HepG2 (cell line): ENCODE measurements at regions not wholly inside any gene's neighbourhood (a gene's known extent, or its start where the extent isn't known, plus 50 kb on each side); places are given as distances from the start of the nearest gene placed in this dataset.

Source experiments
- ATAC-seq: fragments of 200-7000 bp; cut with Tn5 transposase; 3 replicates; pipeline ENCODE4 v1.9.1; 2020; ENCODE audit warnings: mild to moderate bottlenecking, moderate library complexity
- BruUV-seq: library from RNA; stranded (reverse); fragments of 400-500 nt; replicated peaks from 2 replicates; lab custom pipeline; 2021; lab: Mats Ljungman, UMichigan
- CTCF ChIA-PET: fragments of 300-600 bp; formaldehyde crosslinking; extraction: SDS; loops from one replicate; lab custom pipeline; 2021; ENCODE audit warnings: low total read pairs, inconsistent platforms, low intra/inter-chr PET ratio; lab: Yijun Ruan, JAX
- POLR2A ChIA-PET: fragments of 350-600 bp; sonication (Branson Sonifier 250); formaldehyde crosslinking; loops from one replicate; lab custom pipeline; 2020; ENCODE audit warnings: antibody characterized with exemption, inconsistent platforms; lab: Yijun Ruan, JAX
- DNase-seq: peaks from one replicate; pipeline ENCODE4 v3.0.0-alpha.2; 2015; ENCODE audit warnings: low spot score
- FAIRE-seq: peaks from 3 replicates; lab custom pipeline; 2011; peaks lifted over from hg19 to GRCh38; lab: Jason Lieb, UNC
- H2AFZ ChIP-seq: one replicate; pipeline ENCODE4 v1.6.1; 2011; ENCODE audit warnings: low read length, inconsistent platforms
- H3K27ac ChIP-seq: fragments of 300-600 bp; 3 replicates; pipeline ENCODE4 v1.8.0; 2011; ENCODE audit warnings: mixed run types, mild to moderate bottlenecking, mixed read lengths, low read length, inconsistent platforms; ENCODE audit not compliant: insufficient read depth; ENCODE audit errors: extremely low read length
- H3K27me3 ChIP-seq, 2 experiments: fragments of 200-600 bp in 1 of 2; 2 replicates in 1 of 2; 3 replicates in 1 of 2; pipeline versions ENCODE4 v1.6.0 to v1.8.0; 2011; ENCODE audit warnings: low read length in 2 of 2, mild to moderate bottlenecking in 2 of 2, moderate library complexity in 2 of 2, inconsistent platforms in 1 of 2; ENCODE audit not compliant: insufficient read depth in 2 of 2, control insufficient read depth in 1 of 2
- H3K36me3 ChIP-seq, 2 experiments: fragments of 200-600 bp in 1 of 2; replicated peaks in 1 of 2; 2 replicates in 1 of 2; 3 replicates in 1 of 2; pipeline versions ENCODE4 v1.5.1 to v1.8.0; 2011; ENCODE audit warnings: low read length in 2 of 2, inconsistent platforms in 1 of 2; ENCODE audit not compliant: insufficient read depth in 2 of 2, control insufficient read depth in 1 of 2
- H3K4me1 ChIP-seq: 2 replicates; pipeline ENCODE4 v1.5.1; 2012; ENCODE audit warnings: low read length, inconsistent platforms; ENCODE audit not compliant: insufficient read depth
- H3K4me2 ChIP-seq: 2 replicates; pipeline ENCODE4 v1.6.0; 2011; ENCODE audit warnings: low read depth, low read length, inconsistent platforms
- H3K4me3 ChIP-seq, 3 experiments: fragments of 200-600 bp in 1 of 3; sonication (generic), shearing (Covaris generic) in 1 of 3; replicated peaks in 1 of 3; 2 replicates each; pipeline ENCODE4 v1.5.1; 2011 to 2016; ENCODE audit warnings: low read length in 3 of 3, inconsistent platforms in 2 of 3, low read depth in 2 of 3, mild to moderate bottlenecking in 2 of 3, control low read depth in 1 of 3, mixed read lengths in 1 of 3; ENCODE audit not compliant: insufficient read depth in 1 of 3
- H3K79me2 ChIP-seq: one replicate; pipeline ENCODE4 v1.6.1; 2011; ENCODE audit warnings: low read length, inconsistent platforms; ENCODE audit not compliant: insufficient read depth
- H3K9ac ChIP-seq: 2 replicates; pipeline ENCODE4 v1.6.0; 2011; ENCODE audit warnings: mild to moderate bottlenecking, low read depth, low read length, inconsistent platforms; ENCODE audit not compliant: insufficient read depth
- H3K9me3 ChIP-seq: 2 replicates; pipeline ENCODE4 v1.5.1; 2012; ENCODE audit warnings: mild to moderate bottlenecking, low read length
- H4K20me1 ChIP-seq: 2 replicates; pipeline ENCODE4 v1.6.0; 2011; ENCODE audit warnings: inconsistent platforms, mild to moderate bottlenecking, low read length, moderate library complexity; ENCODE audit not compliant: insufficient read depth
- FOXJ3 ChIP-seq: sonication (generic); formaldehyde crosslinking; IDR thresholded peaks from 2 replicates; pipeline ENCODE4 v1.4.0; 2020; ENCODE audit warnings: missing genetic modification reagents, mild to moderate bottlenecking, borderline replicate concordance
- HES4 ChIP-seq: sonication (generic); formaldehyde crosslinking; IDR thresholded peaks from 2 replicates; pipeline ENCODE4 v1.9.0; 2021; ENCODE audit warnings: mild to moderate bottlenecking, missing genetic modification reagents, borderline replicate concordance
- IKZF1 ChIP-seq: fragments of 450-650 bp; IDR thresholded peaks from 2 replicates; pipeline ENCODE4 v1.7.1; 2016
- KDM5B ChIP-seq: sonication (generic); formaldehyde crosslinking; IDR thresholded peaks from 2 replicates; pipeline ENCODE4 v1.4.0; 2020; ENCODE audit warnings: missing genetic modification reagents, mild to moderate bottlenecking, borderline replicate concordance
- KLF6 ChIP-seq: IDR thresholded peaks from 2 replicates; pipeline ENCODE4 v1.8.0; 2016; ENCODE audit warnings: missing biosample characterization, missing genetic modification reagents
- SALL2 ChIP-seq: sonication (generic); formaldehyde crosslinking; IDR thresholded peaks from 2 replicates; pipeline ENCODE4 v1.8.1; 2023; ENCODE audit warnings: mild to moderate bottlenecking, missing genetic modification reagents, inconsistent platforms
- TFAP4 ChIP-seq: sonication (generic); IDR thresholded peaks from 2 replicates; pipeline ENCODE4 v1.6.1; 2016; ENCODE audit warnings: low read depth, borderline replicate concordance
- U2AF1 ChIP-seq: fragments of 200-400 bp; formaldehyde crosslinking; optimal IDR thresholded peaks from 2 replicates; pipeline ENCODE3; 2017; ENCODE audit warnings: mild to moderate bottlenecking, low read depth, low read length
- YY1 ChIP-seq: IDR thresholded peaks from 2 replicates; pipeline ENCODE4 v1.6.1; 2011; ENCODE audit warnings: low read length, low read depth, moderate library complexity, mild to moderate bottlenecking; ENCODE audit not compliant: insufficient read depth, insufficient replicate concordance
- ZFX ChIP-seq: sonication (generic); formaldehyde crosslinking; IDR thresholded peaks from 2 replicates; pipeline ENCODE4 v1.4.0; 2020; ENCODE audit warnings: mild to moderate bottlenecking, low read depth, missing genetic modification reagents, moderate library complexity
- ZNF382 ChIP-seq: sonication (generic); formaldehyde crosslinking; IDR thresholded peaks from 2 replicates; pipeline ENCODE4 v1.5.0; 2020; ENCODE audit warnings: missing genetic modification reagents, mild to moderate bottlenecking, borderline replicate concordance
- ZNF670 ChIP-seq: sonication (generic); formaldehyde crosslinking; IDR thresholded peaks from 2 replicates; pipeline ENCODE4 v1.8.0; 2022; ENCODE audit warnings: mild to moderate bottlenecking, missing genetic modification reagents, borderline replicate concordance
- WGBS: methylation state at CpG from one replicate; pipeline ENCODE4 v1.1.6; 2017; ENCODE audit warnings: low lambda C conversion rate; 5-methylcytosine and 5-hydroxymethylcytosine counted together
- in situ Hi-C: cut with HindIII; loops from 2 replicates; pipeline ENCODE4 v1.10.0; 2017; ENCODE audit warnings: low pct_unique_long_range_greater_than_20kb; ENCODE audit not compliant: extremely low pct_ligation_motif_present
- intact Hi-C: fragments of 100-400 bp; cut with micrococcal nuclease; formaldehyde crosslinking; loops from one replicate; pipeline ENCODE4 v1.10.0; 2022; ENCODE audit not compliant: unreplicated experiment
- TF ChIP-seq, protein P1 (sequence below): sonication (generic); formaldehyde crosslinking; IDR thresholded peaks from 2 replicates; pipeline ENCODE4 v1.4.0; 2020; ENCODE audit warnings: missing genetic modification reagents, borderline replicate concordance
- TF ChIP-seq, protein P2 (sequence below): IDR thresholded peaks from 2 replicates; pipeline ENCODE4 v1.6.1; 2012; ENCODE audit warnings: low read depth, low read length, improper control_type of control experiment

DNA sequence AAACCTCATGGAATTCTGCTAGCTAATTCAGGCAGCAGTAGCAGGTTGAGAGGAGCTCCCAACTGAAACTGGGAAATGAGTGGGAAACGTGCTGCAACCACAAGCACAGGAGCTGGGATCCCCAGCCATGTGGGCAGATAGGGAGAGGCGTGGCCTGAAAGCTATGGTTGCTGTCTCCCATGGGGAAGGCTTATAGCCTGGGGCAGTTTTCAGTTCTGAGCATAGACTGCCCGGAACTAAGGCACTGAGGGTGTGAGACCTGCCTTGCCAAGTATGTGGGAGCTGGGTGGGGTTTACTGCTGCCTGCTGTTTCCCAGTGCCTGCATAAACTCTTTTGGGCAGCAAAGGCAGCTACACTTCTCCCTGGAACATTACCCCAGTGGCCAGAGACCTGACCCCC, 229.5 kb downstream of the TUSC7 start:
- H3K27ac ChIP-seq, result no peak overlapping the region
- H3K4me1 ChIP-seq, result no peaks in the 10 kb centered on the region
- no peaks in the 10 kb centered on the region for H3K27me3 ChIP-seq
- DNase-seq (no peak), ATAC-seq (no peak), FAIRE-seq (no peak)
- no peak overlapping the region for H3K4me2 ChIP-seq
- in situ Hi-C loops, result no loop called here
- POLR2A ChIA-PET, result no interaction called here
- no peaks in the 10 kb centered on the region for H3K9me3 ChIP-seq
- no peak for TF ChIP-seq HES4
- TF ChIP-seq U2AF1, result no peak
- TF ChIP-seq, protein P1, sequence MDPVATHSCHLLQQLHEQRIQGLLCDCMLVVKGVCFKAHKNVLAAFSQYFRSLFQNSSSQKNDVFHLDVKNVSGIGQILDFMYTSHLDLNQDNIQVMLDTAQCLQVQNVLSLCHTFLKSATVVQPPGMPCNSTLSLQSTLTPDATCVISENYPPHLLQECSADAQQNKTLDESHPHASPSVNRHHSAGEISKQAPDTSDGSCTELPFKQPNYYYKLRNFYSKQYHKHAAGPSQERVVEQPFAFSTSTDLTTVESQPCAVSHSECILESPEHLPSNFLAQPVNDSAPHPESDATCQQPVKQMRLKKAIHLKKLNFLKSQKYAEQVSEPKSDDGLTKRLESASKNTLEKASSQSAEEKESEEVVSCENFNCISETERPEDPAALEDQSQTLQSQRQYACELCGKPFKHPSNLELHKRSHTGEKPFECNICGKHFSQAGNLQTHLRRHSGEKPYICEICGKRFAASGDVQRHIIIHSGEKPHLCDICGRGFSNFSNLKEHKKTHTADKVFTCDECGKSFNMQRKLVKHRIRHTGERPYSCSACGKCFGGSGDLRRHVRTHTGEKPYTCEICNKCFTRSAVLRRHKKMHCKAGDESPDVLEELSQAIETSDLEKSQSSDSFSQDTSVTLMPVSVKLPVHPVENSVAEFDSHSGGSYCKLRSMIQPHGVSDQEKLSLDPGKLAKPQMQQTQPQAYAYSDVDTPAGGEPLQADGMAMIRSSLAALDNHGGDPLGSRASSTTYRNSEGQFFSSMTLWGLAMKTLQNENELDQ (CRISPR knock-in tag), result no peak
- no peak for TF ChIP-seq ZNF670
- TF ChIP-seq, protein P2, sequence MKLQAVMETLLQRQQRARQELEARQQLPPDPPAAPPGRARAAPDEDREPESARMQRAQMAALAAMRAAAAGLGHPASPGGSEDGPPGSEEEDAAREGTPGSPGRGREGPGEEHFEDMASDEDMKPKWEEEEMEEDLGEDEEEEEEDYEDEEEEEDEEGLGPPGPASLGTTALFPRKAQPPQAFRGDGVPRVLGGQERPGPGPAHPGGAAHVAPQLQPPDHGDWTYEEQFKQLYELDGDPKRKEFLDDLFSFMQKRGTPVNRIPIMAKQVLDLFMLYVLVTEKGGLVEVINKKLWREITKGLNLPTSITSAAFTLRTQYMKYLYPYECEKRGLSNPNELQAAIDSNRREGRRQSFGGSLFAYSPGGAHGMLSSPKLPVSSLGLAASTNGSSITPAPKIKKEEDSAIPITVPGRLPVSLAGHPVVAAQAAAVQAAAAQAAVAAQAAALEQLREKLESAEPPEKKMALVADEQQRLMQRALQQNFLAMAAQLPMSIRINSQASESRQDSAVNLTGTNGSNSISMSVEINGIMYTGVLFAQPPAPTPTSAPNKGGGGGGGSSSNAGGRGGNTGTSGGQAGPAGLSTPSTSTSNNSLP, result no peak
- TF ChIP-seq TFAP4, result no peak
- no peak for TF ChIP-seq FOXJ3
- no peak for TF ChIP-seq KLF6 (CRISPR knock-in tag)
- no peak for TF ChIP-seq IKZF1
- TF ChIP-seq ZFX (CRISPR knock-in tag), result no peak
- no peak for TF ChIP-seq SALL2 (CRISPR knock-in tag)
- TF ChIP-seq YY1, result no peak
- TF ChIP-seq ZNF382 (CRISPR knock-in tag), result no peak
- TF ChIP-seq KDM5B (CRISPR knock-in tag), result no peak
- TF ChIP-seq, all 625 proteins: peak for 0
- Histone ChIP-seq H3K4me3 (no peak overlapping the region), H3K9ac (no peak overlapping the region), H3K36me3 (no peaks in the 10 kb centered on the region), H3K79me2 (no peaks in the 10 kb centered on the region), H2AFZ (no peak overlapping the region), H4K20me1 (no peaks in the 10 kb centered on the region)
- no TSS peak for BruUV-seq
- 6% methylated on average over 2 of the region's 3 CpGs for WGBS
- intact Hi-C loops, result no loop called here
- CTCF ChIA-PET, result no interaction called here
